ENCODE measurements at regions not wholly inside any gene's neighbourhood (a gene's known extent, or its start where the extent isn't known, plus 50 kb on each side); places are given as distances from the start of the nearest gene placed in this dataset.

DNA sequence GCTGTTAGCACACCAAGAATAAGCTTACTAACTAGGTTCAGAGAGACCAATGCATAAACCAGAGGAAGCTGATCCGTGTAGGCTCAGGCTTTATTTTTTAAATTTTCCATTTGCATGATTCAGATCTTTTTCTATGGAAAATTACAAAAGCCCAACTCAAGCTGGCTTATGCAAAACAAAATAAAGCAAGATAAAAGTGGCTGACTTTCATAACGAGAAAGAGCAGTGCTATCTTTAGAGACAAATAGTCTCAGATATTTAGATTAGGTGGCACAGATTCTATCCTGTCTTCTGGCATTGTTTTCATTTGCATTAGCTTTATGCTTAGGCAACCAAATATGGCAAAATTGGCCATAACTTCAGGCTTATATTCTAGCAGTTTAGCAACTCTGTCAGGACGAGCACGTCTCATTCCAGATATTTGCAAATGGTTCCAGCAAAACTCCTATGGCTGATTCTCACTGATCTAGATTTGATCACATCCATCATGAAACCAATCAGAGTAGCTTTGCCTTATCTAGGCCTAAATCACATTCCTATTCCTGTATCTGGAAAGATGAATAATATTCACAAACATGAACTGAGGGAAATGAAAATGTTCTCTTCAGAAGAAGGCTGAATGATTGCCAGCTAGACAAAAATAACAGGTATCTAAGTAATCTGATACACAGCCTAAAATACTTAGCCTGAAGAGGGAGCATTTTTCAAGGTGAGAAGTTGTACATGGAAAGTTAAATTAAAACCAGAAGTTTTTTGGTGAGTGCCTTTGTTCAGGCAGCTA lies 216.4 kb upstream of the DPPA4 start:
- TF ChIP-seq, protein P1, sequence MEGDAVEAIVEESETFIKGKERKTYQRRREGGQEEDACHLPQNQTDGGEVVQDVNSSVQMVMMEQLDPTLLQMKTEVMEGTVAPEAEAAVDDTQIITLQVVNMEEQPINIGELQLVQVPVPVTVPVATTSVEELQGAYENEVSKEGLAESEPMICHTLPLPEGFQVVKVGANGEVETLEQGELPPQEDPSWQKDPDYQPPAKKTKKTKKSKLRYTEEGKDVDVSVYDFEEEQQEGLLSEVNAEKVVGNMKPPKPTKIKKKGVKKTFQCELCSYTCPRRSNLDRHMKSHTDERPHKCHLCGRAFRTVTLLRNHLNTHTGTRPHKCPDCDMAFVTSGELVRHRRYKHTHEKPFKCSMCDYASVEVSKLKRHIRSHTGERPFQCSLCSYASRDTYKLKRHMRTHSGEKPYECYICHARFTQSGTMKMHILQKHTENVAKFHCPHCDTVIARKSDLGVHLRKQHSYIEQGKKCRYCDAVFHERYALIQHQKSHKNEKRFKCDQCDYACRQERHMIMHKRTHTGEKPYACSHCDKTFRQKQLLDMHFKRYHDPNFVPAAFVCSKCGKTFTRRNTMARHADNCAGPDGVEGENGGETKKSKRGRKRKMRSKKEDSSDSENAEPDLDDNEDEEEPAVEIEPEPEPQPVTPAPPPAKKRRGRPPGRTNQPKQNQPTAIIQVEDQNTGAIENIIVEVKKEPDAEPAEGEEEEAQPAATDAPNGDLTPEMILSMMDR (IDR thresholded peaks at IDR 0.05), result no peak
- TF ChIP-seq POLR2A (IDR thresholded peaks at IDR 0.05), result no peak
